B cell (primary cell): ENCODE measurements at regions not wholly inside any gene's neighbourhood (a gene's known extent, or its start where the extent isn't known, plus 50 kb on each side); places are given as distances from the start of the nearest gene placed in this dataset.

ENCODE experiments used
- ATAC-seq: fragments of 200-7000 bp; cut with Tn5 transposase; one replicate; pipeline ENCODE4 v1.10.0; 2021; ENCODE audit warnings: low read depth, mild to moderate bottlenecking, moderate number of reproducible peaks, moderate library complexity
- CTCF ChIA-PET: fragments of 350-600 bp; sonication (Branson Sonifier 250); formaldehyde crosslinking; loops from one replicate; lab custom pipeline; 2021; ENCODE audit warnings: antibody characterized with exemption, inconsistent platforms; lab: Charles Lee
- POLR2A ChIA-PET: fragments of 350-600 bp; sonication (Branson Sonifier 250); formaldehyde crosslinking; loops from one replicate; lab custom pipeline; 2021; ENCODE audit warnings: antibody characterized with exemption; lab: Charles Lee
- DNase-seq: peaks from one replicate; pipeline ENCODE4 v3.0.0; 2013
- H2AFZ ChIP-seq: 2 replicates; pipeline ENCODE4 v1.6.1; 2012; ENCODE audit warnings: mild to moderate bottlenecking, low read depth, low read length; ENCODE audit not compliant: insufficient read depth, poor library complexity, severe bottlenecking
- H3K27ac ChIP-seq, 2 donors: 1 replicate in 1 of 2; 2 replicates in 1 of 2; pipeline ENCODE4 v1.5.1; 2012 to 2013; ENCODE audit warnings: low read length in 2 of 2, mild to moderate bottlenecking in 2 of 2, moderate library complexity in 1 of 2
- H3K27me3 ChIP-seq, 4 experiments: fragments of 200-600 bp in 1 of 4; sonication (generic) in 1 of 4; replicated peaks in 1 of 4; 1 replicate in 2 of 4; 2 replicates in 2 of 4; pipeline versions ENCODE4 v1.6.1 to v1.7.0; 2013 to 2016; ENCODE audit warnings: low read length in 3 of 4, mild to moderate bottlenecking in 2 of 4, mixed read lengths in 1 of 4, moderate library complexity in 1 of 4; ENCODE audit not compliant: insufficient read depth in 4 of 4, control insufficient read depth in 3 of 4; ENCODE audit errors: control extremely low read depth in 1 of 4
- H3K36me3 ChIP-seq, 2 experiments: replicated peaks in 1 of 2; 1 replicate in 1 of 2; 2 replicates in 1 of 2; pipeline versions ENCODE4 v1.6.1 to v1.7.1; 2013; ENCODE audit warnings: low read length in 1 of 2; ENCODE audit not compliant: insufficient read depth in 2 of 2, control insufficient read depth in 1 of 2; ENCODE audit errors: control extremely low read depth in 1 of 2, extremely low read depth in 1 of 2
- H3K4me1 ChIP-seq, 2 donors: fragments of 200-600 bp in 1 of 2; sonication (generic) in 1 of 2; 1 replicate in 1 of 2; 2 replicates in 1 of 2; pipeline versions ENCODE4 v1.5.1 to v1.6.1; 2013 to 2017; ENCODE audit warnings: low read length in 2 of 2; ENCODE audit not compliant: control insufficient read depth in 2 of 2, insufficient read depth in 2 of 2
- H3K4me2 ChIP-seq: replicated peaks from 2 replicates; pipeline ENCODE3; 2012; ENCODE audit warnings: mild to moderate bottlenecking, low read depth, low read length; ENCODE audit not compliant: poor library complexity, severe bottlenecking
- H3K4me3 ChIP-seq, 5 experiments: fragments of 200-600 bp in 1 of 5; sonication (generic) in 1 of 5; 1 replicate in 3 of 5; 2 replicates in 2 of 5; pipeline versions ENCODE4 v1.5.1 to v1.7.0; 2011 to 2016; ENCODE audit warnings: low read length in 4 of 5, mild to moderate bottlenecking in 4 of 5, low read depth in 2 of 5, control low read depth in 1 of 5, moderate library complexity in 1 of 5; ENCODE audit not compliant: insufficient read depth in 1 of 5; ENCODE audit errors: control extremely low read depth in 1 of 5, extremely low read depth in 1 of 5
- H3K79me2 ChIP-seq: fragments of 200-600 bp; sonication (generic); one replicate; pipeline ENCODE4 v1.6.0; 2016; ENCODE audit warnings: low read length; ENCODE audit not compliant: control insufficient read depth, insufficient read depth
- H3K9ac ChIP-seq: fragments of 200-600 bp; sonication (generic); 2 replicates; pipeline ENCODE4 v1.6.1; 2017; ENCODE audit warnings: mild to moderate bottlenecking, low read length, moderate library complexity
- H3K9me3 ChIP-seq, 3 donors: one replicate each; pipeline versions ENCODE4 v1.6.1 to v1.7.1; 2013; ENCODE audit warnings: low read length in 2 of 3; ENCODE audit not compliant: control insufficient read depth in 2 of 3, insufficient read depth in 1 of 3; ENCODE audit errors: control extremely low read depth in 1 of 3
- H4K20me1 ChIP-seq: 2 replicates; pipeline ENCODE4 v1.6.0; 2012; ENCODE audit warnings: mild to moderate bottlenecking, low read length; ENCODE audit not compliant: insufficient read depth, control insufficient read depth, poor library complexity, severe bottlenecking
- H3K27ac Mint-ChIP-seq: one replicate; pipeline ENCODE4 v1.8.0; 2021; ENCODE audit warnings: mixed read lengths
- H3K27me3 Mint-ChIP-seq: one replicate; pipeline ENCODE4 v1.8.0; 2021; ENCODE audit warnings: mixed read lengths
- H3K4me1 Mint-ChIP-seq: one replicate; pipeline ENCODE4 v1.8.0; 2021; ENCODE audit warnings: mixed read lengths
- H3K4me3 Mint-ChIP-seq: one replicate; pipeline ENCODE4 v1.8.0; 2021; ENCODE audit warnings: mixed read lengths
- H3K9me3 Mint-ChIP-seq: one replicate; pipeline ENCODE4 v1.8.0; 2022; ENCODE audit warnings: mixed read lengths; ENCODE audit not compliant: insufficient read depth
- CTCF ChIP-seq: fragments of 200-600 bp; IDR thresholded peaks from one replicate; pipeline ENCODE4 v1.8.0; 2022; ENCODE audit warnings: antibody characterized with exemption, mild to moderate bottlenecking
- EZH2 ChIP-seq: IDR thresholded peaks from 2 replicates; pipeline ENCODE4 v1.6.1; 2012; ENCODE audit warnings: borderline replicate concordance, low read depth, mild to moderate bottlenecking, moderate library complexity, low read length; ENCODE audit not compliant: insufficient read depth, poor library complexity, severe bottlenecking
- WGBS: methylation state at CpG from one replicate; pipeline ENCODE4 v1.1.5; 2013; ENCODE audit warnings: missing lambda C conversion rate; ENCODE audit not compliant: insufficient coverage; 5-methylcytosine and 5-hydroxymethylcytosine counted together
- intact Hi-C: fragments of 100-400 bp; cut with micrococcal nuclease; formaldehyde crosslinking; loops from one replicate; pipeline ENCODE4 v1.10.0; 2022

GRCh38 chr1:82690411-82690810, 889.7 kb downstream of the ADGRL2 start:
- Histone ChIP-seq H3K4me1 (no peaks in the 10 kb centered on the region), H3K4me3 (no peak overlapping the region), H3K36me3 (no peaks in the 10 kb centered on the region), H3K27ac (no peak overlapping the region), H3K9me3 (peaks cover 0 to 9% (median 3%) of the 10 kb centered on the region in 3 donors), H4K20me1 (no peaks in the 10 kb centered on the region), H3K9ac (no peak overlapping the region), H3K79me2 (no peaks in the 10 kb centered on the region), H3K4me2 (no peak overlapping the region), H3K27me3 (no peaks in the 10 kb centered on the region), H2AFZ (no peak overlapping the region)
- ATAC-seq, result no peak
- intact Hi-C loops, result no loop called here
- no peaks in the 10 kb centered on the region for H3K9me3 Mint-ChIP-seq
- no CpG with 5 or more reads among the region's 1 CpG for WGBS
- H3K4me3 Mint-ChIP-seq, result no peak overlapping the region
- H3K4me1 Mint-ChIP-seq, result no peaks in the 10 kb centered on the region
- CTCF ChIA-PET, result no interaction called here
- H3K27me3 Mint-ChIP-seq, result no peaks in the 10 kb centered on the region
- H3K27ac Mint-ChIP-seq, result no peak overlapping the region
- TF ChIP-seq CTCF (no peak), EZH2 (no peak)
- POLR2A ChIA-PET, result no interaction called here
- DNase-seq, result no peak

GRCh38 chr1:82689217-82689616, 888.5 kb downstream of the ADGRL2 start:
- Histone ChIP-seq H3K36me3 (no peaks in the 10 kb centered on the region), H2AFZ (no peak overlapping the region), H4K20me1 (no peaks in the 10 kb centered on the region), H3K4me1 (no peaks in the 10 kb centered on the region), H3K27ac (no peak overlapping the region), H3K4me3 (no peak overlapping the region), H3K79me2 (no peaks in the 10 kb centered on the region), H3K27me3 (no peaks in the 10 kb centered on the region), H3K9ac (no peak overlapping the region), H3K4me2 (no peak overlapping the region), H3K9me3 (peaks cover 0 to 9% (median 3%) of the 10 kb centered on the region in 3 donors)
- Mint-ChIP-seq H3K27me3 (no peaks in the 10 kb centered on the region), H3K4me3 (no peak overlapping the region), H3K27ac (no peak overlapping the region), H3K9me3 (no peaks in the 10 kb centered on the region), H3K4me1 (no peaks in the 10 kb centered on the region)
- TF ChIP-seq EZH2 (no peak), CTCF (no peak)
- intact Hi-C loops, result no loop called here
- DNase-seq (no peak), ATAC-seq (no peak)
- ChIA-PET CTCF (no interaction called here), POLR2A (no interaction called here)
- WGBS, result 83% methylated on average over 2 of the region's 4 CpGs
